Dendritic cell treated with granulocyte-macrophage colony-stimulating factor and Interleukin-4, amounts not matched to agents 40 ng/mL and 50 ng/mL, for 4 days (primary cell): ENCODE measurements at regions not wholly inside any gene's neighbourhood (a gene's known extent, or its start where the extent isn't known, plus 50 kb on each side); places are given as distances from the start of the nearest gene placed in this dataset.
A peak's percentile ranks its signal among the peaks of the same experiment; 100 is the strongest.
"Not testable (repeated sequence)": the region's sequence is repeated elsewhere in the genome, so short reads cannot be mapped to it uniquely, and the experiment has no call there.

Experiments
- H3K27ac Mint-ChIP-seq: one replicate; pipeline ENCODE4 v1.8.0; 2022; ENCODE audit warnings: mild to moderate bottlenecking, mixed read lengths
- H3K27me3 Mint-ChIP-seq: one replicate; pipeline ENCODE4 v1.8.0; 2022; ENCODE audit warnings: mild to moderate bottlenecking, mixed read lengths
- H3K36me3 Mint-ChIP-seq: one replicate; pipeline ENCODE4 v1.8.0; 2022; ENCODE audit warnings: low read depth, mixed read lengths
- H3K4me1 Mint-ChIP-seq: one replicate; pipeline ENCODE4 v1.8.0; 2022; ENCODE audit warnings: low read depth, mixed read lengths
- H3K4me3 Mint-ChIP-seq: one replicate; pipeline ENCODE4 v1.8.0; 2022; ENCODE audit warnings: mild to moderate bottlenecking, moderate library complexity, mixed read lengths
- H3K9me3 Mint-ChIP-seq: one replicate; pipeline ENCODE4 v1.8.0; 2022; ENCODE audit warnings: mixed read lengths
- intact Hi-C: fragments of 100-400 bp; cut with micrococcal nuclease; formaldehyde crosslinking; loops from one replicate; pipeline ENCODE4 v1.15.0; 2022

- Mint-ChIP-seq H3K4me1 (peaks cover 44% of the 10 kb centered on the region), H3K4me3 (no peak overlapping the region), H3K27me3 (no peaks in the 10 kb centered on the region), H3K36me3 (peaks cover 13% of the 10 kb centered on the region), H3K27ac (peak overlapping the region; percentile 45), H3K9me3 (no peaks in the 10 kb centered on the region)
- intact Hi-C loops, result no loop called here
Measured at GRCh38 chr2:38142627-38143026, 66.7 kb upstream of the CYP1B1 start.

- intact Hi-C loops, result no loop called here
- Mint-ChIP-seq H3K9me3 (peaks cover 5% of the 10 kb centered on the region), H3K27me3 (no peaks in the 10 kb centered on the region), H3K36me3 (peaks cover 23% of the 10 kb centered on the region), H3K4me1 (peaks cover 44% of the 10 kb centered on the region), H3K4me3 (no peak overlapping the region), H3K27ac (peak overlapping the region; percentile 45)
Measured at GRCh38 chr2:38141501-38141900, 65.5 kb upstream of the CYP1B1 start.

- H3K27ac Mint-ChIP-seq, result no peak overlapping the region
- peaks cover 37% of the 10 kb centered on the region for H3K36me3 Mint-ChIP-seq
- H3K9me3 Mint-ChIP-seq, result peaks cover 5% of the 10 kb centered on the region
- H3K4me1 Mint-ChIP-seq, result peaks cover 57% of the 10 kb centered on the region
- intact Hi-C loops, result no loop called here
- H3K27me3 Mint-ChIP-seq, result no peaks in the 10 kb centered on the region
- H3K4me3 Mint-ChIP-seq, result no peak overlapping the region
Measured at GRCh38 chr2:38138996-38139395, 63.0 kb upstream of the CYP1B1 start.

DNA sequence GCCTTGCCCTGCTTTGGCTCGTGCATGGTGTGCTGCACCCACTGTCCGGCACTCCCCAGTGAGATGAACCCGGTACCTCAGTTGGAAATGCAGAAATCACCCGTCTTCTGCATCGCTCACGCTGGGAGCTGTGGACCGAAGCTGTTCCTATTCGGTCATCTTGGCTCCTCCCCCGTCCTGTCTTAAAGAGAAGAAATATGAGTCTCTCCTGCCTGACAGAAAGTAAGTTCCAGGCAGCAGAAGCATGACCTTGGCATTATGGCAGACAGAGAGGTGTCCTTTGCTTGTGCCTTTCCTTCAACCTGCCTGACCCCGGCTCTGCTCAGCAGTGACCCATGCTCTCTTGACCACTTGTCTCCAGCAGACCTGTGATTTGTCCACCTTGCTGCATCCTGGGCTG is 62.5 kb upstream of the CYP1B1 start:
- peaks cover 57% of the 10 kb centered on the region for H3K4me1 Mint-ChIP-seq
- no peak overlapping the region for H3K27ac Mint-ChIP-seq
- H3K36me3 Mint-ChIP-seq, result peaks cover 37% of the 10 kb centered on the region
- H3K9me3 Mint-ChIP-seq, result peaks cover 5% of the 10 kb centered on the region
- intact Hi-C loops, result no loop called here
- no peaks in the 10 kb centered on the region for H3K27me3 Mint-ChIP-seq
- no peak overlapping the region for H3K4me3 Mint-ChIP-seq

DNA sequence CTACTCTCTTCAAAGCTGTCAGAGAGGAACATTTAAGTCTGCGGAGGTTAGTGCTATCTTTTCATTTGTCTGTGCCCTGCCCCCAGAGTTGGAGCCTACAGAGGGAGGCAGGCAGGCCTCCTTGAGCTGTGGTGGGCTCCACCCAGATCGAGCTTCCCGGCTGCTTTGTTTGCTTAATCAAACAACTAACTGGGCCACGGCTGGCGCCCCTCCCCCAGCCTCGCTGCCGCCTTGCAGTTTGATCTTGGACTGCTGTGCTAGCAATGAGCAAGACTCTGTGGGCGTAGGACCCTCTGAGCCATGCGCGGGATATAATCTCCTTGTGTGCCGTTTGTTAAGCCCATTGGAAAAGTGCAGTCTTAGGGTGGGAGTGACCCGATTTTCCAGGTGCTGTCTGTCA is 62.0 kb upstream of the CYP1B1 start:
- H3K27ac Mint-ChIP-seq, H3K9me3 Mint-ChIP-seq, H3K4me3 Mint-ChIP-seq, intact Hi-C loops, H3K27me3 Mint-ChIP-seq: not testable (repeated sequence)
- peaks cover 57% of the 10 kb centered on the region for H3K4me1 Mint-ChIP-seq
- H3K36me3 Mint-ChIP-seq, result peaks cover 37% of the 10 kb centered on the region

- H3K36me3 Mint-ChIP-seq, result peaks cover 33% of the 10 kb centered on the region
- H3K27me3 Mint-ChIP-seq, result no peaks in the 10 kb centered on the region
- H3K9me3 Mint-ChIP-seq, result peaks cover 8% of the 10 kb centered on the region
- H3K27ac Mint-ChIP-seq, result peak overlapping the region; percentile 89
- peaks cover 75% of the 10 kb centered on the region for H3K4me1 Mint-ChIP-seq
- intact Hi-C loops, result loop anchor here (2.0 kb wide), 1 partner anchor 15 kb away; no protein-coding TSS in a partner anchor
- H3K4me3 Mint-ChIP-seq, result no peak overlapping the region
Measured at GRCh38 chr2:38131676-38132075, 55.7 kb upstream of the CYP1B1 start.

GRCh38 chr2:38130876-38131275 is 54.9 kb upstream of the CYP1B1 start:
- peaks cover 75% of the 10 kb centered on the region for H3K4me1 Mint-ChIP-seq
- H3K36me3 Mint-ChIP-seq, result peaks cover 34% of the 10 kb centered on the region
- peaks cover 16% of the 10 kb centered on the region for H3K9me3 Mint-ChIP-seq
- no peak overlapping the region for H3K4me3 Mint-ChIP-seq
- intact Hi-C loops, result loop anchor here (2.0 kb wide), 1 partner anchor 16 kb away; no protein-coding TSS in a partner anchor
- H3K27me3 Mint-ChIP-seq, result no peaks in the 10 kb centered on the region
- H3K27ac Mint-ChIP-seq, result peak overlapping the region; percentile 89

DNA sequence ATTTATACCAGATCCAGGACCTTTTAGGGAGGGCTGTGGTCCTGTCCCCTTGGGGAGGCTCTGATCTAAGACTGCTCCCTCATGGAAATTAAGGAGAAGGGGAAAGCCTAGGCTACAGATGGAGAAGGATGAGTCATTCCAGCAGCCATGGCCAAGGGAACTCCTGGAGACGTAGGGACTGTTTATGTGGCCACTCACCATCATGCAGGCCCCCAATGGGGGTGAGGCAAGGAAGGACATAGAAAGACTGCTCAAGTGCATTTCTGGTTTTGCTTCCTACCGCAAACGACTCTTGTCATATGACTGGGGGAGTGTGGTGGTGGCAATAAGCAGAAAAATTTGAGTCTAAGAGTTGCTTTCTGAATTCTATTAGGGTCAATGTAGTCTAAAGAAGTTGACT is 54.0 kb upstream of the CYP1B1 start:
- Mint-ChIP-seq H3K27ac (peak overlapping the region; percentile 89), H3K9me3 (peaks cover 17% of the 10 kb centered on the region), H3K4me3 (no peak overlapping the region), H3K36me3 (peaks cover 30% of the 10 kb centered on the region), H3K27me3 (no peaks in the 10 kb centered on the region), H3K4me1 (peaks cover 71% of the 10 kb centered on the region)
- intact Hi-C loops, result loop anchor here (2.0 kb wide), 3 partner anchors 15 to 49 kb away; no protein-coding TSS in a partner anchor

GRCh38 chr2:38129481-38129880 is 53.5 kb upstream of the CYP1B1 start:
- peaks cover 31% of the 10 kb centered on the region for H3K36me3 Mint-ChIP-seq

DNA sequence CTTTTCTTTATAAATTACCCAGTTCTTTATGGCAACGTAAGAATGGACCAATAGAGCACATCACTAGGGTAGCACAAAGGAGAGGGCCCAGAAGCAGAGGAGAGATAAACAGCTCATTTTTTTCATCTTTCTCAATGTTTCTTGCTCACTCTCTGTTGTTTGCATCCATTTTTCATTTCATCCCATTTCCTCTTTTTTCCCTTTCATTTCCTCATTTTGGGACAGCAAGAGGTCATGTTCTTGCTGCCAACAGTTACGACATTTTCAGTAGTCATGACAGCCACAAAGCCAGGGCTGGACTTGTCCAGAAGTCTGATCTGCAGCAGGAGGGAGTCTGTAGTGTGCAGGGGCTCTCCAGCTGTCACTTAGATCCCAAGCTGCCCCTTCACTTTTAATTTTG is 52.7 kb upstream of the CYP1B1 start:
- Mint-ChIP-seq H3K4me1 (peaks cover 70% of the 10 kb centered on the region), H3K27ac (peak overlapping the region; percentile 89), H3K36me3 (peaks cover 31% of the 10 kb centered on the region), H3K27me3 (no peaks in the 10 kb centered on the region), H3K4me3 (no peak overlapping the region), H3K9me3 (peaks cover 17% of the 10 kb centered on the region)
- intact Hi-C loops, result loop anchor here (1.0 to 2.0 kb wide), 3 partner anchors 14 to 51 kb away; no protein-coding TSS in a partner anchor

More at GRCh38 chr2:38129481-38129880, 53.5 kb upstream of the CYP1B1 start:
- peak overlapping the region; percentile 89 for H3K27ac Mint-ChIP-seq
- H3K4me3 Mint-ChIP-seq, result no peak overlapping the region
- no peaks in the 10 kb centered on the region for H3K27me3 Mint-ChIP-seq
- peaks cover 69% of the 10 kb centered on the region for H3K4me1 Mint-ChIP-seq
- intact Hi-C loops, result loop anchor here (2.0 kb wide), 2 partner anchors 15 to 49 kb away; no protein-coding TSS in a partner anchor
- H3K9me3 Mint-ChIP-seq, result peaks cover 17% of the 10 kb centered on the region

GRCh38 chr2:38127277-38127676 is 51.3 kb upstream of the CYP1B1 start:
- H3K4me3 Mint-ChIP-seq, result no peak overlapping the region
- H3K36me3 Mint-ChIP-seq, result peaks cover 31% of the 10 kb centered on the region
- H3K4me1 Mint-ChIP-seq, result peaks cover 77% of the 10 kb centered on the region
- no peaks in the 10 kb centered on the region for H3K27me3 Mint-ChIP-seq
- intact Hi-C loops, result no loop called here
- H3K9me3 Mint-ChIP-seq, result peaks cover 17% of the 10 kb centered on the region
- peak overlapping the region; percentile 89 for H3K27ac Mint-ChIP-seq

- intact Hi-C loops, result loop anchor here (1.0 kb wide), 1 partner anchor 136 kb away; no protein-coding TSS in a partner anchor
- Mint-ChIP-seq H3K36me3 (peaks cover 31% of the 10 kb centered on the region), H3K27me3 (no peaks in the 10 kb centered on the region), H3K9me3 (peaks cover 17% of the 10 kb centered on the region), H3K4me1 (peaks cover 77% of the 10 kb centered on the region), H3K4me3 (no peak overlapping the region), H3K27ac (no peak overlapping the region)
Measured at GRCh38 chr2:38125842-38126241, 49.9 kb upstream of the CYP1B1 start.
